ENCODE measurements at regions not wholly inside any gene's neighbourhood (a gene's known extent, or its start where the extent isn't known, plus 50 kb on each side); places are given as distances from the start of the nearest gene placed in this dataset.

DNA sequence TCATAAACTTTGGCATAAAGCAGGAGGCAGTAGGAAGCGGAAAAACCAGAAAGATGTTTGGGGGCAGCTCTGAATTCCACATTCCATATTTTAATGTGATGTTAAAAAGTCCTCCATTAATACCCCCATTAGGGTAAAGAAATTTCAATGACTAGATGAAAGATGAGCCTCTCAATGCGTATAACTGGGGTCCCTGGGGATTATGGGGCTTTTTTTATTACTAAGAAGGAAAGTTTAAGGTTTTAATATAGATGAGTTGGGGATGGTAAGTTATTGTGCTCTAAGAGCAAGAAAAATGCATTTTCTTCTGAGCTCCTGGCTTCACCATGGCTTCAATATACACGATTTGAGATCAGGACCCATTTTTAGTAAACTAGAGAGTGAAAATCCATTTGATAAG is 321.9 kb downstream of the CDK5RAP2 start:
- TF ChIP-seq, protein P1, sequence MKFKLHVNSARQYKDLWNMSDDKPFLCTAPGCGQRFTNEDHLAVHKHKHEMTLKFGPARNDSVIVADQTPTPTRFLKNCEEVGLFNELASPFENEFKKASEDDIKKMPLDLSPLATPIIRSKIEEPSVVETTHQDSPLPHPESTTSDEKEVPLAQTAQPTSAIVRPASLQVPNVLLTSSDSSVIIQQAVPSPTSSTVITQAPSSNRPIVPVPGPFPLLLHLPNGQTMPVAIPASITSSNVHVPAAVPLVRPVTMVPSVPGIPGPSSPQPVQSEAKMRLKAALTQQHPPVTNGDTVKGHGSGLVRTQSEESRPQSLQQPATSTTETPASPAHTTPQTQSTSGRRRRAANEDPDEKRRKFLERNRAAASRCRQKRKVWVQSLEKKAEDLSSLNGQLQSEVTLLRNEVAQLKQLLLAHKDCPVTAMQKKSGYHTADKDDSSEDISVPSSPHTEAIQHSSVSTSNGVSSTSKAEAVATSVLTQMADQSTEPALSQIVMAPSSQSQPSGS (tag by site-specific recombination; IDR thresholded peaks at IDR 0.05; ENCODE audit: low read depth), result no peak
- no peak for TF ChIP-seq ELK4 (IDR thresholded peaks at IDR 0.05; ENCODE audit: borderline replicate concordance, low read depth, low read length)
- no peak for TF ChIP-seq ZSCAN18 (tag by site-specific recombination; IDR thresholded peaks at IDR 0.05)
- TF ChIP-seq CTCF (tag by site-specific recombination; IDR thresholded peaks at IDR 0.05), result no peak
- TF ChIP-seq ZNF473 (tag by site-specific recombination; IDR thresholded peaks at IDR 0.05), result no peak

All from HEK293 (cell line).